Osteoblast (primary cell): ENCODE measurements at regions not wholly inside any gene's neighbourhood (a gene's known extent, or its start where the extent isn't known, plus 50 kb on each side); places are given as distances from the start of the nearest gene placed in this dataset.

ENCODE experiments used
- DNase-seq: peaks from one replicate; pipeline ENCODE4 v3.0.0; 2011; ENCODE audit warnings: low spot score, mixed read lengths; ENCODE audit not compliant: insufficient read length; ENCODE audit errors: missing footprints
- H2AFZ ChIP-seq: 2 replicates; pipeline ENCODE4 v1.6.0; 2011; ENCODE audit warnings: mild to moderate bottlenecking, low read length
- H3K27ac ChIP-seq: 2 replicates; pipeline ENCODE4 v1.5.1; 2011; ENCODE audit warnings: mild to moderate bottlenecking, low read depth, low read length, moderate library complexity
- H3K27me3 ChIP-seq: 2 replicates; pipeline ENCODE4 v1.6.0; 2012; ENCODE audit warnings: mild to moderate bottlenecking, control low read depth, inconsistent platforms, low read length, moderate library complexity; ENCODE audit not compliant: insufficient read depth
- H3K36me3 ChIP-seq: 2 replicates; pipeline ENCODE4 v1.5.1; 2011; ENCODE audit warnings: mild to moderate bottlenecking, low read length, control low read depth, moderate library complexity; ENCODE audit not compliant: insufficient read depth
- H3K4me1 ChIP-seq: 2 replicates; pipeline ENCODE4 v1.5.1; 2011; ENCODE audit warnings: mild to moderate bottlenecking, low read length, control low read depth, moderate library complexity; ENCODE audit not compliant: insufficient read depth
- H3K4me2 ChIP-seq: 2 replicates; pipeline ENCODE4 v1.6.0; 2011; ENCODE audit warnings: mild to moderate bottlenecking, low read length; ENCODE audit not compliant: insufficient read depth
- H3K4me3 ChIP-seq: fragments of 200-600 bp; sonication (generic); 3 replicates; pipeline ENCODE4 v1.5.1; 2012; ENCODE audit warnings: mild to moderate bottlenecking, low read length, inconsistent platforms; ENCODE audit not compliant: insufficient read depth
- H3K79me2 ChIP-seq: 2 replicates; pipeline ENCODE4 v1.6.0; 2012; ENCODE audit warnings: mild to moderate bottlenecking, low read length, control low read depth, inconsistent platforms; ENCODE audit not compliant: insufficient read depth
- H3K9me3 ChIP-seq: 2 replicates; pipeline ENCODE4 v1.5.1; 2011; ENCODE audit warnings: low read depth, low read length, control low read depth
- H4K20me1 ChIP-seq: 2 replicates; pipeline ENCODE4 v1.6.0; 2012; ENCODE audit warnings: mild to moderate bottlenecking, low read length, control low read depth; ENCODE audit not compliant: insufficient read depth
- CTCF ChIP-seq: IDR thresholded peaks from 2 replicates; pipeline ENCODE4 v1.5.1; 2011; ENCODE audit warnings: mild to moderate bottlenecking, low read depth, low read length, moderate library complexity; ENCODE audit errors: extremely low read depth

DNA sequence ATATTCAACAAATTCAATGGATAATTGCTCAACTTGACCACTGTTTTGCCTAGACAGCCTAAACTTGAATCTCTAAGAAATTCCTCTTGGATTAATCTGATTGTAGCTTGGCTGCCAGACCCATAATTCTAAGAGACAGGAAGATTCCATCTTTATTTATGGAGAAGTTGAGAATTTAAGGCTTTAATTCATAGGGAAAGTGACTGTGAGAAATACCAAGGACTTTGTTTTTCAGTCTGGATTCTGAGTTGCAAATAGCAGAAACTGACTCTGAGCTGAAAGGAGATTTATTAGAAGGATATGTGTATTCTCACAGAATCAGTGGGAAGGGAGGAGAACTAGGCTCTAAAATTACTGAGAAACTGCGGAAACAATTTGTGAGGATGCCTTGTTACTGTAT is 195.7 kb downstream of the OXSM start:
- H3K4me2 ChIP-seq: no peak overlapping the region
- H3K79me2 ChIP-seq: no peaks in the 10 kb centered on the region
- DNase-seq: no peak
- H3K4me3 ChIP-seq: no peak overlapping the region
- H3K4me1 ChIP-seq: no peaks in the 10 kb centered on the region
- no peaks in the 10 kb centered on the region for H3K27me3 ChIP-seq
- no peaks in the 10 kb centered on the region for H3K36me3 ChIP-seq
- H3K9me3 ChIP-seq: peaks cover 2% of the 10 kb centered on the region
- H2AFZ ChIP-seq: no peak overlapping the region
- H4K20me1 ChIP-seq: no peaks in the 10 kb centered on the region
- TF ChIP-seq CTCF: no peak
- H3K27ac ChIP-seq: no peak overlapping the region

GRCh38 chr3:25992606-25993005 is 202.7 kb downstream of the OXSM start:
- no peak overlapping the region for H2AFZ ChIP-seq
- H3K4me2 ChIP-seq: no peak overlapping the region
- no peaks in the 10 kb centered on the region for H3K4me1 ChIP-seq
- no peaks in the 10 kb centered on the region for H3K36me3 ChIP-seq
- H3K4me3 ChIP-seq: no peak overlapping the region
- no peak for DNase-seq
- H3K27ac ChIP-seq: no peak overlapping the region
- no peaks in the 10 kb centered on the region for H4K20me1 ChIP-seq
- no peaks in the 10 kb centered on the region for H3K79me2 ChIP-seq
- H3K9me3 ChIP-seq: no peaks in the 10 kb centered on the region
- no peak for TF ChIP-seq CTCF
- H3K27me3 ChIP-seq: no peaks in the 10 kb centered on the region

GRCh38 chr3:26004172-26004571 is 214.3 kb downstream of the OXSM start:
- no peak for TF ChIP-seq CTCF
- no peaks in the 10 kb centered on the region for H4K20me1 ChIP-seq
- no peaks in the 10 kb centered on the region for H3K36me3 ChIP-seq
- peaks cover 2% of the 10 kb centered on the region for H3K9me3 ChIP-seq
- H3K27me3 ChIP-seq: no peaks in the 10 kb centered on the region
- DNase-seq: no peak
- H3K27ac ChIP-seq: no peak overlapping the region
- H3K4me3 ChIP-seq: no peak overlapping the region
- no peak overlapping the region for H3K4me2 ChIP-seq
- no peaks in the 10 kb centered on the region for H3K4me1 ChIP-seq
- H3K79me2 ChIP-seq: no peaks in the 10 kb centered on the region
- no peak overlapping the region for H2AFZ ChIP-seq

- no peak overlapping the region for H3K4me3 ChIP-seq
- H3K4me2 ChIP-seq: no peak overlapping the region
- no peak overlapping the region for H3K27ac ChIP-seq
- H3K79me2 ChIP-seq: no peaks in the 10 kb centered on the region
- no peak for DNase-seq
- H2AFZ ChIP-seq: no peak overlapping the region
- H3K27me3 ChIP-seq: no peaks in the 10 kb centered on the region
- H3K4me1 ChIP-seq: no peaks in the 10 kb centered on the region
- peaks cover 5% of the 10 kb centered on the region for H3K9me3 ChIP-seq
- H3K36me3 ChIP-seq: no peaks in the 10 kb centered on the region
- no peaks in the 10 kb centered on the region for H4K20me1 ChIP-seq
- no peak for TF ChIP-seq CTCF
Observed at GRCh38 chr3:26011276-26011675, 221.4 kb downstream of the OXSM start.
